Large intestine (tissue), 3 donors: ENCODE measurements at regions not wholly inside any gene's neighbourhood (a gene's known extent, or its start where the extent isn't known, plus 50 kb on each side); places are given as distances from the start of the nearest gene placed in this dataset.

ENCODE experiments used
- DNase-seq, 2 donors: peaks; one replicate each; pipeline versions ENCODE4 v3.0.0 to v3.0.0-alpha.2; 2013
- H3K27ac ChIP-seq: one replicate; pipeline ENCODE4 v1.5.1; 2013; ENCODE audit warnings: low read length
- H3K27me3 ChIP-seq: 2 replicates; pipeline ENCODE4 v1.6.1; 2013; ENCODE audit warnings: low read length; ENCODE audit not compliant: control insufficient read depth, insufficient read depth
- H3K36me3 ChIP-seq: 2 replicates; pipeline ENCODE4 v1.6.1; 2013; ENCODE audit warnings: low read length; ENCODE audit not compliant: control insufficient read depth, insufficient read depth
- H3K4me1 ChIP-seq: one replicate; pipeline ENCODE4 v1.6.1; 2013; ENCODE audit warnings: low read length; ENCODE audit not compliant: control insufficient read depth, insufficient read depth
- H3K4me3 ChIP-seq: one replicate; pipeline ENCODE4 v1.5.1; 2013; ENCODE audit warnings: low read length
- H3K9me3 ChIP-seq: one replicate; pipeline ENCODE4 v1.6.1; 2013; ENCODE audit warnings: mild to moderate bottlenecking, low read depth, low read length, moderate library complexity; ENCODE audit not compliant: control insufficient read depth
- WGBS: methylation state at CpG from one replicate; pipeline ENCODE4 v1.1.5; 2013; ENCODE audit warnings: low lambda C conversion rate; ENCODE audit not compliant: insufficient coverage; 5-methylcytosine and 5-hydroxymethylcytosine counted together

DNA sequence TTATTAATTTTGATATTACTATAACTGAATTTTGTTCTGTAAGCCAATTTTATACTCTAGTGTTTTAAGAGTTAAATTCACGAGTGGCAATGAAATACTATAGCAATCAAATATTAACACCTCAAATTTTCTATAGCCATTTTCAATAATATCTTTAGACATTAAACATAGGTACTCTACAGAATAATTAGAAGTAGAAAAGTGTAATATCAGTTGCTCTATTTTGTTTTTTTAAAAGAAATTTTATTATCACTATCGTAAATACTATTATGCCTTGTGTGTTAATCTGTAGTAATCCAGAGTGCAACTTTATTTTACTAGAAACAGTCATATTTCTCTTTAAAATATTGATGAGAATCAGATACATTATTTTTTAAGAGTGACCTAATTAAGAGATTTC, 691.2 kb downstream of the USP25 start:
- H3K9me3 ChIP-seq, result no peaks in the 10 kb centered on the region
- no peaks in the 10 kb centered on the region for H3K4me1 ChIP-seq
- WGBS, result 95% methylated on average over 2 of the region's 2 CpGs
- no peak overlapping the region for H3K4me3 ChIP-seq
- H3K36me3 ChIP-seq, result no peaks in the 10 kb centered on the region
- H3K27me3 ChIP-seq, result no peaks in the 10 kb centered on the region
- H3K27ac ChIP-seq, result no peak overlapping the region
- DNase-seq, result no peak

DNA sequence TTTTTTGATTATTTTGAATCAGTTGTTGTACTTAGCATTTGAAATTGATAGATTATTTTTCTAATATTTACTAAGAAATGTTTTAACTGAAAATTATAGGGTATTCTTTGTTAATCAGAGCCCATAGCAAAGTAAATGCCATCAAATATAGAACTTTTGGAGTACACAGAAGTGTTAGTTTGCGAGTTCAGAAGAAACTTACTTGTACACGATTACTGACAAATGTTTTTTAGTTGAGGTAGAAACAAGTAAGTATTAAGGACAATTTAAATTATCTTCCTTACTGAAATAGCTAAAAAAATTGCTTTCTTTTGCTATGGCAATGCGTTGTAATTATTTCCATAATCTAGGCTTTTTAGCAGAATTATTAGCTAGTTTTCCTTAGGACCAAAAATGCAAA, 692.2 kb downstream of the USP25 start:
- Histone ChIP-seq H3K27ac (no peak overlapping the region), H3K4me3 (no peak overlapping the region), H3K27me3 (no peaks in the 10 kb centered on the region), H3K4me1 (no peaks in the 10 kb centered on the region), H3K9me3 (no peaks in the 10 kb centered on the region), H3K36me3 (no peaks in the 10 kb centered on the region)
- WGBS, result 96% methylated on average over 3 of the region's 3 CpGs
- no peak for DNase-seq

DNA sequence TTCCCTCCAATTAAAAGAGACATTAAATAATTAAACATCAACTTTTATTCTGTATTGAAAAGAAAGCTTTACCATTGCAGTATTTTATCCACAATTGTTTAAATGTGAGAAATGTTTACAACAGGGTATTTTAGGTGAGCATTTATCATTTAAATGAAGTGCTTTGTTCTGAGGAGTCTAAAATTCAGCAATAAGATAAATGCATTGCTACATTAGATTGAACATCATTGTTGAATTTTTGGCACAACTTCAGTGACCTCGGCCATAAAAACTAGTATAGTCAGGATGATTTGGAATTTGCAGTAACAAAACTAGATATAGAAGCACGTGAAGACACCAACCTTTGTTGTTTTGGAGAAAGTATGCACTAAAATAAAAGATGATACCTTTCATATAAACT, 692.9 kb downstream of the USP25 start:
- no peak for DNase-seq
- H3K4me3 ChIP-seq, result no peak overlapping the region
- no CpG with 5 or more reads among the region's 2 CpGs for WGBS

DNA sequence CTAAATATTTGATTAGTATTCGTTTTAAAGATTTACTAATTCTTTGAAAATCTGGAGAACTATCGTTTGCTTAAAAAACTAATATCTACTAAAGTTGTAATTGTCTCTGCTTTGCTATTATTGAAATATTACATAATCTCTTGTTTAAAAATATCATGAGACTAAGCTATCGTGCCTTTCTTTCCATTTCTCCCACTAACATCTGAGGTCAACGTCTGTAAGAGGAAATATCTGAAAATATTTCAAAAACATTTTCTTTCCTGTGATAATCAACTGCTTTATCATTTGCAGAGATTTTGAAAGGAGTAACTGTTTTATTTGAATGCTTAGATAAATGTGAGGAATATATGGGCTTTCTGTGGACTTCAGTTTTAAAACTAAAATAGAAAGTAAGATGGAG, 694.1 kb downstream of the USP25 start:
- WGBS, result 50% methylated on average over 3 of the region's 4 CpGs
- Histone ChIP-seq H3K36me3 (no peaks in the 10 kb centered on the region), H3K27me3 (no peaks in the 10 kb centered on the region), H3K4me3 (no peak overlapping the region), H3K9me3 (no peaks in the 10 kb centered on the region), H3K4me1 (no peaks in the 10 kb centered on the region), H3K27ac (no peak overlapping the region)
- DNase-seq, result no peak

More for the DNA sequence above, 692.9 kb downstream of the USP25 start:
- H3K9me3 ChIP-seq, result no peaks in the 10 kb centered on the region
- H3K4me1 ChIP-seq, result no peaks in the 10 kb centered on the region
- no peaks in the 10 kb centered on the region for H3K36me3 ChIP-seq
- no peaks in the 10 kb centered on the region for H3K27me3 ChIP-seq
- H3K27ac ChIP-seq, result no peak overlapping the region

DNA sequence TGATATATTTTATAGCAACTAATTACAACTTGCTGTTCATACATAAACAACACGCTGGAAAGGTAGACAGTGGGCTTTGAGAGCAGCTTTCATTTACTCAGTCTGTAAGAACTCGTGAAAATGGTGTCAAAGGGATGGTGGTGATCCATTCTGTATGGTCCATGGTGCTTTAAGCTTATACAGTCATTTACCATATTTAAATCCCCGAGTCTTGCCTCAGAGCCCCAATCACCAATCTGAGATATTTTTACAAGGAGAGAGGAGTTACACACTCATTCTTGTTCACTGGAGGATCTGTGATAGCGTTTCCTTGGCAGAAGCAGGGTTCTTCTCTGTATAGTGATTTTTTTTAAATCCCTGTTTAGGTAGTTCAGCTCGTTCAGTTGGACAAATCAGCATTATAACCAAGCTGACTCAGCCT, 694.6 kb downstream of the USP25 start:
- Histone ChIP-seq H3K27me3 (no peaks in the 10 kb centered on the region), H3K27ac (no peak overlapping the region), H3K4me1 (no peaks in the 10 kb centered on the region), H3K36me3 (no peaks in the 10 kb centered on the region), H3K4me3 (no peak overlapping the region), H3K9me3 (no peaks in the 10 kb centered on the region)
- no CpG with 5 or more reads among the region's 5 CpGs for WGBS
- DNase-seq, result no peak

DNA sequence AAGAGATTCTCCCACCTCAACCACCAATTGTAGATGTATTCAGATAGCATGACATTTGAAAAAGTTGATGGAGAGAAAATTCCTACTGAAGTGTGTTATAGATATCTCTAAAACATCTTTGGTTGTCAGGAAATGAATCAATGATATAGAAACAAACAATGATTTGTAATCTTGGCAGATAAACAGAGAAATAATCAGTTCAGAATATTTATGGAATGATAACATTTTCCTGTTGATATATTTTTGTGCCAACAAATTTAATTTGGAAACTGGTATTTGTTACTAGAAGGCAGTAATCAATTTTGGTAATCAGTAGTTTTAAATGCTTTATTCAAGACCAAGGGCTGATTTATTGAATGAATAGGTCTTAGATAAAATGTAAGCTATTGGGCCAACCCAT, 695.6 kb downstream of the USP25 start:
- Histone ChIP-seq H3K9me3 (no peaks in the 10 kb centered on the region), H3K27ac (no peak overlapping the region), H3K27me3 (no peaks in the 10 kb centered on the region), H3K4me3 (no peak overlapping the region), H3K36me3 (no peaks in the 10 kb centered on the region), H3K4me1 (no peaks in the 10 kb centered on the region)
- no peak for DNase-seq

DNA sequence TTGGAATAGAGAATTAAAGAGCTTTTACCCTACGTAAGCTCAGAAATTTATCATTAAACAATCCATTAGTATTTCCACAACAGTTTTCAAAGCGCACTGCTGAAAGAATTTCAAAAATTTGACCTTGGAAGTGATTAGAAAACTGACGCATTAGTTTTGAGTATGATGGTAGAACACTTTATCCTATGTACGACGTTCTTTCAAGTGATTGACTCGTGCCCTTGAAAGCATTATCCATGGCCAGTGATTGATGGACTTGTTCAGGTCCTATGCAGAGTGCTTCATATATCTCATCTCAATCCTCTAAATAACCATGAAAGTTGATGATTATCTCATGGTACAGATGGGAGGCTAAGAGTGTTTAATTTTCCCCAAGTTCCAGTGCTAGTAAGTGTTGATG, 697.2 kb downstream of the USP25 start:
- H3K36me3 ChIP-seq, result no peaks in the 10 kb centered on the region
- H3K4me1 ChIP-seq, result no peaks in the 10 kb centered on the region
- H3K9me3 ChIP-seq, result no peaks in the 10 kb centered on the region
- H3K4me3 ChIP-seq, result no peak overlapping the region
- H3K27ac ChIP-seq, result no peak overlapping the region
- DNase-seq, result no peak
- 71% methylated on average over 4 of the region's 6 CpGs for WGBS
- H3K27me3 ChIP-seq, result no peaks in the 10 kb centered on the region

DNA sequence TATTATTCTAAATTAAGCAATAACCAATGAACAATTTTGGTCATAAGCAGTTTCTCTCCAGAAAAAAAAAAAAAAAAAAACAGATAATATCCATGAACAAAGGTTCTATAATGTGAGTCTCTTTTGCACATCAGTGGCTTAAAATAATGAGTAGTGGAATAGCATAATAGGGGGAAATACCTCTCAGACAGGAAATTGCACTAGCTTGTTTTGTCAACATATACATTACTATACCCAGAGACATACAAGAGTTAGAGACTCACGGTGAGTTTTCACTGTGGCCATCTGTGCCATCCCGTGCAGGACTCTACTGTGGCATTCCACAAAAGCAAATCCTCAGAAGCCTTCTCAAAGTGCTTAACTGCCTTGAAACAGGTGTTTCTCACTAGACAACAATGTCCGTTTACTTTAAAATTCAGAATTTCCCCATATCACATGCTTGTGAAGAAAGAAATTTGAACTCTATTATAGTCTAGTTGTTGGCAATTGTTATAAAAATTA, 697.9 kb downstream of the USP25 start:
- no peaks in the 10 kb centered on the region for H3K36me3 ChIP-seq
- H3K4me1 ChIP-seq, result no peaks in the 10 kb centered on the region
- DNase-seq, result no peak
- no CpG with 5 or more reads among the region's 3 CpGs for WGBS
- no peaks in the 10 kb centered on the region for H3K27me3 ChIP-seq
- H3K4me3 ChIP-seq, result no peak overlapping the region
- H3K9me3 ChIP-seq, result no peaks in the 10 kb centered on the region
- no peak overlapping the region for H3K27ac ChIP-seq

DNA sequence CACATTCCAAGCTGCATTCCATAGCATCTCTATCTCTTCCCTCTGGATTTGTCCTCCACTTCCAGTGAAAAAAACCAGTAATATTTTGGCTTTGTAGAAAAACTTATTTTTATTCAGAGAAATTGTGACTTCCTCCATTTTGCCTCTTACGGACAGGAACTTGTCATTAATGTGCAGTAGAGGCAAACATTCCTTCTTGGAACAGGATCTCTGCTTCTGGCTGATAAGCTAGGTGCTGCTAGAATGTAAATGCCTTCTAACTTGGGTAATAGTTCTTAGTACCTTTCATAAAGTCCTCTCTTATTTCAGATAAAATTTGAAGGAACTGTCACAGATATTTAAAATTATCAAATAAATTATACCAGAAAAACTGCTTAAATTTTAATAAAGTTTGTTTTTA, 707.8 kb downstream of the USP25 start:
- H3K4me3 ChIP-seq, result no peak overlapping the region
- no peaks in the 10 kb centered on the region for H3K36me3 ChIP-seq
- DNase-seq, result no peak
- H3K27me3 ChIP-seq, result no peaks in the 10 kb centered on the region
- H3K4me1 ChIP-seq, result no peaks in the 10 kb centered on the region
- H3K9me3 ChIP-seq, result no peaks in the 10 kb centered on the region
- WGBS, result no CpG with 5 or more reads among the region's 1 CpG
- no peak overlapping the region for H3K27ac ChIP-seq

DNA sequence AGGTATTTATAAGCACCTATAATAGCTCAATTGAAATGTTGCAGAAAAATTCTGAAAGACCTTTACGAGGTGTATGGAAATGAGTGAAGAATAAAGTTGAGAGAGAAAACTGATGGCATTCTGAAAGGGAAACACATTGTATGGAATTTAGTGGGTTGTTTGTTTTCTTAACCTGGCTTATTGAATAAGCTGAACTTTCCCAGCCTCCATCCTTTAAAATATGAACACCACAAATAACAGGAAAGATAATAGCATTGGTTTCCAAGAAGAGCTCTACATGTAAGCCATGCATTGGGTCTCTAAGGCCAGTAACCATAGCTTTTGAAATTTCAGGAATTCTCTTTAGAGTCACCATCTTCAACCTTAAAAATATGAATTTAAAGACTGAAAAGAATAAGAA, 709.0 kb downstream of the USP25 start:
- Histone ChIP-seq H3K4me1 (no peaks in the 10 kb centered on the region), H3K36me3 (no peaks in the 10 kb centered on the region), H3K4me3 (no peak overlapping the region), H3K27ac (no peak overlapping the region), H3K27me3 (no peaks in the 10 kb centered on the region), H3K9me3 (no peaks in the 10 kb centered on the region)
- DNase-seq, result no peak
- no CpG with 5 or more reads among the region's 1 CpG for WGBS

DNA sequence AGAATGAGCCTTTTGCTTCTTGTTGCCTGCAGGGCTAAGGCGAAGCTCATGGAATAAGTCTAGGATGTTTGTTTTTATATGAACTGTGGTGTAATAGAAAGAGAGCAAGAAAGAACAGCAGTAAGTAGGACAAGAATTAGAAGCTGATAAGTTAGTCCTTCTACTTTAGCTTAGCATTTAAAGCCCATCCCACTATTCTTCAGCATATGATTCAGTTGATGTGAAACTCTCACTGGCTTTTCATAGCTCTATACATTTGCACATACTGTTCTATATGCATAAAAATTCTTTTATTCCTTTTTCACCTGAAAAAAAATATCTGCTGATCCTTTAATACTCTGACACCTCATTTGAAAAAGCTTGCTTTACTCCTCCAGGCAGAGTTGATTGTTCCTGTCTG, 712.0 kb downstream of the USP25 start:
- no peak for DNase-seq
- H3K4me3 ChIP-seq, result no peak overlapping the region
- H3K4me1 ChIP-seq, result no peaks in the 10 kb centered on the region
- no peaks in the 10 kb centered on the region for H3K27me3 ChIP-seq
- no peaks in the 10 kb centered on the region for H3K9me3 ChIP-seq
- WGBS, result no CpG with 5 or more reads among the region's 1 CpG
- no peak overlapping the region for H3K27ac ChIP-seq
- no peaks in the 10 kb centered on the region for H3K36me3 ChIP-seq
